H9 (cell line): ENCODE measurements at regions not wholly inside any gene's neighbourhood (a gene's known extent, or its start where the extent isn't known, plus 50 kb on each side); places are given as distances from the start of the nearest gene placed in this dataset.

Experiments used
- DNase-seq: peaks from one replicate; pipeline ENCODE4 v3.0.0-alpha.2; 2017
- H2AFZ ChIP-seq: one replicate; pipeline ENCODE4 v1.6.1; 2013; ENCODE audit warnings: mild to moderate bottlenecking, low read length, control low read depth, moderate library complexity
- H2AK5ac ChIP-seq: 2 replicates; pipeline ENCODE4 v1.6.1; 2013; ENCODE audit warnings: low read length, control low read depth, mixed read lengths; ENCODE audit not compliant: insufficient read length
- H2BK120ac ChIP-seq: one replicate; pipeline ENCODE4 v1.6.1; 2013; ENCODE audit warnings: low read depth, mild to moderate bottlenecking, low read length, control low read depth, inconsistent platforms; ENCODE audit not compliant: poor library complexity, severe bottlenecking
- H2BK12ac ChIP-seq: 2 replicates; pipeline ENCODE4 v1.6.1; 2013; ENCODE audit warnings: low read length, control low read depth, mixed read lengths, low read depth; ENCODE audit not compliant: insufficient read length
- H2BK15ac ChIP-seq: 2 replicates; pipeline ENCODE4 v1.6.1; 2013; ENCODE audit warnings: low read depth, low read length, control low read depth
- H2BK20ac ChIP-seq: one replicate; pipeline ENCODE4 v1.6.1; 2013; ENCODE audit warnings: low read depth, mild to moderate bottlenecking, low read length, control low read depth, inconsistent platforms; ENCODE audit not compliant: poor library complexity, severe bottlenecking
- H2BK5ac ChIP-seq: 2 replicates; pipeline ENCODE4 v1.6.1; 2013; ENCODE audit warnings: low read length, control low read depth, mixed read lengths; ENCODE audit not compliant: insufficient read length
- H3K14ac ChIP-seq: 2 replicates; pipeline ENCODE4 v1.6.1; 2013; ENCODE audit warnings: low read length, control low read depth; ENCODE audit not compliant: insufficient read depth
- H3K18ac ChIP-seq: 2 replicates; pipeline ENCODE4 v1.6.1; 2013; ENCODE audit warnings: low read depth, mild to moderate bottlenecking, mixed read lengths, low read length, control low read depth; ENCODE audit not compliant: insufficient read length
- H3K23ac ChIP-seq: 2 replicates; pipeline ENCODE4 v1.6.1; 2013; ENCODE audit warnings: low read length, control low read depth, mixed read lengths, low read depth; ENCODE audit not compliant: insufficient read length
- H3K23me2 ChIP-seq: 2 replicates; pipeline ENCODE4 v1.6.1; 2013; ENCODE audit warnings: low read depth, mild to moderate bottlenecking, mixed read lengths, low read length, control low read depth; ENCODE audit not compliant: insufficient read length, poor library complexity, severe bottlenecking
- H3K27ac ChIP-seq: 2 replicates; pipeline ENCODE4 v1.5.1; 2013; ENCODE audit warnings: low read length, control low read depth, mixed read lengths, low read depth; ENCODE audit not compliant: insufficient read length
- H3K27me3 ChIP-seq: 2 replicates; pipeline ENCODE4 v1.6.1; 2013; ENCODE audit warnings: low read length, control low read depth, inconsistent platforms; ENCODE audit not compliant: insufficient read depth
- H3K4ac ChIP-seq: 2 replicates; pipeline ENCODE4 v1.6.1; 2013; ENCODE audit warnings: low read depth, mild to moderate bottlenecking, control low read depth, inconsistent platforms, low read length, moderate library complexity
- H3K4me1 ChIP-seq: 2 replicates; pipeline ENCODE4 v1.6.1; 2013; ENCODE audit warnings: low read length, control low read depth, inconsistent platforms; ENCODE audit not compliant: insufficient read depth
- H3K4me2 ChIP-seq: 2 replicates; pipeline ENCODE4 v1.6.1; 2013; ENCODE audit warnings: low read length, control low read depth, mixed read lengths; ENCODE audit not compliant: insufficient read length, insufficient read depth
- H3K56ac ChIP-seq: 2 replicates; pipeline ENCODE4 v1.6.1; 2013; ENCODE audit warnings: low read depth, mild to moderate bottlenecking, mixed read lengths, low read length, control low read depth; ENCODE audit not compliant: insufficient read length
- H3K79me1 ChIP-seq: 2 replicates; pipeline ENCODE4 v1.6.1; 2013; ENCODE audit warnings: low read depth, mild to moderate bottlenecking, moderate library complexity, low read length, control low read depth, inconsistent platforms; ENCODE audit not compliant: insufficient read depth, poor library complexity, severe bottlenecking
- H3K79me2 ChIP-seq: 2 replicates; pipeline ENCODE4 v1.6.1; 2013; ENCODE audit warnings: low read length, control low read depth, inconsistent platforms; ENCODE audit not compliant: insufficient read depth
- H3K9ac ChIP-seq: 2 replicates; pipeline ENCODE4 v1.6.1; 2013; ENCODE audit warnings: low read length, control low read depth, mixed read lengths; ENCODE audit not compliant: insufficient read length; ENCODE audit errors: extremely low read depth
- H3K9me3 ChIP-seq: one replicate; pipeline ENCODE4 v1.6.1; 2013; ENCODE audit warnings: low read depth, low read length, inconsistent platforms; ENCODE audit not compliant: control insufficient read depth
- H3T11ph ChIP-seq: one replicate; pipeline ENCODE4 v1.6.1; 2013; ENCODE audit warnings: mild to moderate bottlenecking, low read length, control low read depth, inconsistent platforms
- H4K20me1 ChIP-seq: one replicate; pipeline ENCODE4 v1.6.1; 2013; ENCODE audit not compliant: control insufficient read depth, insufficient read length, insufficient read depth
- H4K5ac ChIP-seq: 2 replicates; pipeline ENCODE4 v1.6.1; 2013; ENCODE audit warnings: low read depth, mild to moderate bottlenecking, mixed read lengths, low read length, control low read depth; ENCODE audit not compliant: insufficient read length
- H4K8ac ChIP-seq: replicated peaks from 2 replicates; pipeline ENCODE4 v1.6.1; 2013; ENCODE audit warnings: low read length, control low read depth, mixed read lengths, low read depth; ENCODE audit not compliant: insufficient read length
- H4K91ac ChIP-seq: 2 replicates; pipeline ENCODE4 v1.6.1; 2013; ENCODE audit warnings: low read depth, mild to moderate bottlenecking, moderate library complexity, mixed read lengths, low read length, control low read depth; ENCODE audit not compliant: insufficient read length
- H3K27ac Mint-ChIP-seq, 3 experiments: 2 replicates in 2 of 3; 3 replicates in 1 of 3; pipeline ENCODE4 v1.8.0; 2020 to 2021; ENCODE audit warnings: mixed read lengths in 3 of 3, mild to moderate bottlenecking in 1 of 3, moderate library complexity in 1 of 3
- H3K27me3 Mint-ChIP-seq: 2 replicates; pipeline ENCODE4 v1.8.0; 2021; ENCODE audit warnings: low read depth, mild to moderate bottlenecking, moderate library complexity, mixed read lengths
- H3K36me3 Mint-ChIP-seq, 3 experiments: 2 replicates in 2 of 3; 3 replicates in 1 of 3; pipeline ENCODE4 v1.8.0; 2020 to 2021; ENCODE audit warnings: low read depth in 3 of 3, mixed read lengths in 3 of 3; ENCODE audit not compliant: insufficient read depth in 1 of 3
- H3K4me1 Mint-ChIP-seq, 2 experiments: 2 replicates each; pipeline ENCODE4 v1.8.0; 2020; ENCODE audit warnings: mixed read lengths in 2 of 2
- H3K4me3 Mint-ChIP-seq, 2 experiments: 2 replicates in 1 of 2; 3 replicates in 1 of 2; pipeline ENCODE4 v1.8.0; 2020 to 2021; ENCODE audit warnings: mild to moderate bottlenecking in 2 of 2, mixed read lengths in 2 of 2, moderate library complexity in 1 of 2
- H3K9me3 Mint-ChIP-seq, 2 experiments: 2 replicates in 1 of 2; 3 replicates in 1 of 2; pipeline ENCODE4 v1.8.0; 2020; ENCODE audit warnings: mild to moderate bottlenecking in 2 of 2, mixed read lengths in 2 of 2, moderate library complexity in 1 of 2
- CTCF ChIP-seq: fragments of 200-600 bp; sonication (generic); conservative IDR thresholded peaks from 3 replicates; pipeline ENCODE4 v1.8.0; 2021; ENCODE audit warnings: antibody characterized with exemption, mild to moderate bottlenecking
- WGBS: extraction: QIAGEN DNeasy Blood & Tissue Kit; methylation state at CpG from one replicate; pipeline ENCODE4 v1.1.7; 2013; ENCODE audit warnings: missing lambda C conversion rate, low lambda C conversion rate, mixed read lengths; ENCODE audit not compliant: insufficient read length; ENCODE audit errors: extremely low coverage; 5-methylcytosine and 5-hydroxymethylcytosine counted together

GRCh38 chr20:41862476-41862875 is 244.3 kb upstream of the CHD6 start:
- no peak overlapping the region for H2BK12ac ChIP-seq
- H3K9ac ChIP-seq, result no peak overlapping the region
- no peak overlapping the region for H3T11ph ChIP-seq
- no peaks in the 10 kb centered on the region for H3K23me2 ChIP-seq
- no peak overlapping the region for H2AFZ ChIP-seq
- no peaks in the 10 kb centered on the region for H3K79me2 ChIP-seq
- H2BK15ac ChIP-seq, result no peak overlapping the region
- Mint-ChIP-seq H3K27ac (no peak overlapping the region), H3K36me3 (peaks cover 7 to 16% (median 12%) of the 10 kb centered on the region in 3 experiments; a peak in 6 of 7 replicates), H3K4me3 (no peak overlapping the region), H3K4me1 (peaks cover 11 to 20% of the 10 kb centered on the region in 2 experiments), H3K9me3 (peaks cover 21 to 23% of the 10 kb centered on the region in 2 experiments), H3K27me3 (peaks cover 5% of the 10 kb centered on the region)
- no peak for DNase-seq
- H4K91ac ChIP-seq, result no peak overlapping the region
- no peak overlapping the region for H3K4ac ChIP-seq
- no peak overlapping the region for H4K8ac ChIP-seq
- H2BK5ac ChIP-seq, result no peak overlapping the region
- no peaks in the 10 kb centered on the region for H3K79me1 ChIP-seq
- no peak overlapping the region for H3K4me2 ChIP-seq
- H3K14ac ChIP-seq, result no peak overlapping the region
- no peak overlapping the region for H2BK20ac ChIP-seq
- H3K27me3 ChIP-seq, result no peaks in the 10 kb centered on the region
- H4K5ac ChIP-seq, result no peak overlapping the region
- no peak for TF ChIP-seq CTCF
- no peak overlapping the region for H3K27ac ChIP-seq
- H4K20me1 ChIP-seq, result no peaks in the 10 kb centered on the region
- H3K4me1 ChIP-seq, result no peaks in the 10 kb centered on the region; the same call in 1 of the 2 replicates
- H3K9me3 ChIP-seq, result no peaks in the 10 kb centered on the region
- H2BK120ac ChIP-seq, result no peak overlapping the region
- H3K56ac ChIP-seq, result no peak overlapping the region
- WGBS, result no CpG with 5 or more reads among the region's 4 CpGs
- no peak overlapping the region for H3K23ac ChIP-seq
- H2AK5ac ChIP-seq, result no peak overlapping the region
- H3K18ac ChIP-seq, result no peak overlapping the region
